ENCODE measurements at regions not wholly inside any gene's neighbourhood (a gene's known extent, or its start where the extent isn't known, plus 50 kb on each side); places are given as distances from the start of the nearest gene placed in this dataset.

- DNase-seq = peak; percentile 55
Measured at GRCh38 chr7:21253740-21254687, 173.9 kb upstream of the SP4 start.

- no peak for DNase-seq
Measured at GRCh38 chr7:21256310-21256877, 171.5 kb upstream of the SP4 start.

- no peak for DNase-seq
Measured at GRCh38 chr7:21260939-21261338, 166.9 kb upstream of the SP4 start.

GRCh38 chr7:21261627-21262594 lies 166.0 kb upstream of the SP4 start:
- peak; percentile 16 for DNase-seq

- DNase-seq = no peak
Measured at GRCh38 chr7:21269021-21269420, 158.9 kb upstream of the SP4 start.

GRCh38 chr7:21276471-21277035 lies 151.3 kb upstream of the SP4 start:
- DNase-seq = no peak

- DNase-seq = no peak
Measured at GRCh38 chr7:21278944-21279343, 148.9 kb upstream of the SP4 start.

- no peak for DNase-seq
Measured at GRCh38 chr7:21281193-21281592, 146.7 kb upstream of the SP4 start.

- no peak for DNase-seq
Measured at GRCh38 chr7:21293771-21294170, 134.1 kb upstream of the SP4 start.

GRCh38 chr7:21299766-21300165 lies 128.1 kb upstream of the SP4 start:
- no peak for DNase-seq

GRCh38 chr7:21300692-21301091 lies 127.2 kb upstream of the SP4 start:
- DNase-seq = no peak

GRCh38 chr7:21304808-21305375 lies 123.0 kb upstream of the SP4 start:
- no peak for DNase-seq

GRCh38 chr7:21305455-21306235 lies 122.2 kb upstream of the SP4 start:
- DNase-seq = no peak

- no peak for DNase-seq
Measured at GRCh38 chr7:21314954-21315353, 112.9 kb upstream of the SP4 start.

- DNase-seq = no peak
Measured at GRCh38 chr7:21317966-21318915, 109.6 kb upstream of the SP4 start.

- DNase-seq = no peak
Measured at GRCh38 chr7:21318916-21319270, 109.0 kb upstream of the SP4 start.

GRCh38 chr7:21326241-21326640 lies 101.6 kb upstream of the SP4 start:
- DNase-seq = no peak

- no peak for DNase-seq
Measured at GRCh38 chr7:21326921-21327320, 101.0 kb upstream of the SP4 start.

GRCh38 chr7:21327422-21328409 lies 100.2 kb upstream of the SP4 start:
- no peak for DNase-seq
